GM18858 (cell line): ENCODE measurements at regions not wholly inside any gene's neighbourhood (a gene's known extent, or its start where the extent isn't known, plus 50 kb on each side); places are given as distances from the start of the nearest gene placed in this dataset.

Source experiments
- ATAC-seq: cut with Tn5 transposase; IDR thresholded peaks from one replicate; pipeline ENCODE4 v1.9.1; 2021; ENCODE audit not compliant: unreplicated experiment

DNA sequence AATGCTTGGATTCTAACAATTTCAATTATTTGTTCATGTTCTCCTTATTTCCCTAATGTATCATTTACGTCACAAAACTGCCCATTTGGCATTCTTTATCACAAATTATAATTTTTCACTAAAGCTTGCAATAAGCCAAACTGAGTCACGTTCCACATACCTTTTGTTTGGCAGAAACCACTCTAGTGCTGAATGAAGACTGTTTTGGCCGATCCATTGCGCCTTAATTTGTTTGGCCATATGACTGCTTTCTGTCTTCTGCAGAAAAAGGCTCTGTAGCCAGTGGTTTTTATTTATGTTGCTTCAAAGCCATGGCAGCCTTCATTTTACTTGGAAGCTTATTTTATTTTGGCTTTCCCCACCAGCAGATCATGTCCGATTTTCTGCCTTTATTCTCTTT, 184.4 kb upstream of the HAND2 start:
- ATAC-seq = no peak

DNA sequence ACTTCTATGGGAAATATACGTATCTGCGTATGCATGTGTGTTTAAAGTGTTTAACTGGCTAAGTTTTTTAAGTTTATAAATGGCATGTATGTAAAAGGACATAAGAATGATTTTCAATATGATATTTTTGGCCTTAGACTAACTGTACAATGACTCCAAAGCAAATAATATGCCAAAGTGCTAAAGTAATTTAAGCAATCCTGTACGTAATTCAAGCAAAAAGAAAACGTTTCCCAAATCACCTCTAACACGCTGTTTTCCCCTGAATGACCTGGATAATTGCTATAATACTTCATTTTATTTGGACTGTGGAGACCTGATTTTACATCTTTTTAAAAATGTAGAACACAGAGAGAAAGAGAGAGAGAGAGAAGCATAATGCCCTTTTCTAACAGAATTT, 183.0 kb upstream of the HAND2 start:
- no peak for ATAC-seq

DNA sequence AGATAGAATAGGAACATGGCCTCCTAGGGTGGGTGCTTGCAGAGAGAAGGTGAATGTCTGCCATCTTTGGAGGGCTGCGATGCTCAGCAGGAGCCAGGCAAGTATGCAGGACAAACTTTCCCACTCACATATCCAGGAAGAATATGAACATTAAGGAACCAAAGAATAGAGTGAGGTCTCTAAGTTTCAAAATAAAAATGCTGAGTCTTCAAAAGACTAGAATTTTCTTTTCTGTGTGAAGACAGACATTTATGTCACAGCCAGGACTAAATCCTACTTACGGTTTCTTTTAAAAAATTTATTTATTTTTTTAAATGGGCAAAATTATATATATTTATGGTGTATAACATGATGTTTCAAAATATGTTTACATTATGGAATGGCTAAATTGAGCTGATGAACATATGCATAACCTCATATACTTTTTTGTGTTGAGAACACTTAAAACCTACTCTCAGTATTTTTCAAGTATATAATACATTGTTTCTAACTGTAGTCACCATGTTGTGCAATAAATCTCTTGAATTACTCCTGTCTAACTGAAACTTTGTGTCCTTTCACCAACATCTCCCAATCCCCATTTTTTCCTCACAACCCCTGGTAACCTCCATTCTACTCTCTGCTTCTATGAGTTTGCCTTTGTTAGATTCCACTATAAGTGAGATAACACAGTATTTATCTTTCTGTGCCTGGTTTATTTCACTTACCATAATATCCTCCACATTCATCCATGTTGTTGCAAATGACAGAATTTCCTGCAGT, 177.8 kb upstream of the HAND2 start:
- no peak for ATAC-seq

DNA sequence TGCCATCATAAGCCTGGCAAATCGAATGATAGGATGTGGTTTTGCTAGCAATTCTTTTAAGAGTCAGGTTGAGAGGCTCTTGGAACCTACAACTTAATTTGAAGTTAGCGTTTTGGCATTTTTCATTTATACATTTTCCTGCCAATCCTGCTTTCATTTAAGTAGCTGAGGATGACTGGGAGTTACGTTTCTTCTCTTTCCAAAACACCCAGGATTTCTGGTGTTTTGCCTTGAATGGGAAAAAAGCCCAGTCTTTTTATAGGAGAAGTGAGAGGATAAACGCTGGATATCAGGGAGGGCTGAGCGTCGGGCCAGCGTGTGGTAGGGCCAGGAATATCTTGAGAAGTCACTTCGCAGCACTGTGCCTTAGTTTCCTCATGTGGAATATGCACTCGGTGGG, 174.2 kb upstream of the HAND2 start:
- ATAC-seq = no peak

DNA sequence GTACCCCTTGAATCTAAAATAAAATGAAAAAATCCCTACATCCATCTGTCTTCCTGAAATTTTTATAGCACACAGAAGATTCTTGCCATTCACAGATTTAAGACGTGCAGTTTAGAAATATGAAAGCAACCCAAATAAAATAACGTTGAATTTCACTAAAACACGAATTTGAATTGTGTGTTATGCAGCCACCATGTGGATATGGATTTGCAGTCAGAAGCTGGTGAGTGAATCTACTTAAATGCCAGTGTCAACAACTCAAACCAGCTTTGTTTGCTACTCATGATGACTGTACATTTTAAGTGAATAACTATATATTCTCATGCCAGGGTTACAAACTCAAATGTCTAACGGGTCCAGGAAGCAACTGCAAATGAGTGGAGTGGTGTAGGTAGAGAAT, 173.0 kb upstream of the HAND2 start:
- no peak for ATAC-seq

DNA sequence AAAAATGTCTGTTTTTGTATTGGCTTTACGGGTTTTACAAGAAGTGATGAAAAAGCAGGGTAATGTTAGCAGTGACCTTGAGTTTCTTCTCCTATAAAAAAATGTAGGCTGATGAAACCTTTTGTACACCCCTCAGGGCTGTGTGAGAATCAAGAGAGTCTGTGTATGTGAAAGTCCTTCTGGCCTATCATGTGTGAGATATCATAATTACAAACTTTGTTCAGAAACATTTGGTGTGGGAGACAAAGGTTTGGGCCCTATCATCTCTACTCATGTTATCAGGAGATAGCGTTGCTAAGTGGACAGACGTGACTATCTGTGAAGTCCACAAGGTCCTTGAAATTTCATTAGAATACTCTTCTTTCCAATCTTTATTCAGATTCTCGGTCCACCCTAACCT, 170.6 kb upstream of the HAND2 start:
- no peak for ATAC-seq

DNA sequence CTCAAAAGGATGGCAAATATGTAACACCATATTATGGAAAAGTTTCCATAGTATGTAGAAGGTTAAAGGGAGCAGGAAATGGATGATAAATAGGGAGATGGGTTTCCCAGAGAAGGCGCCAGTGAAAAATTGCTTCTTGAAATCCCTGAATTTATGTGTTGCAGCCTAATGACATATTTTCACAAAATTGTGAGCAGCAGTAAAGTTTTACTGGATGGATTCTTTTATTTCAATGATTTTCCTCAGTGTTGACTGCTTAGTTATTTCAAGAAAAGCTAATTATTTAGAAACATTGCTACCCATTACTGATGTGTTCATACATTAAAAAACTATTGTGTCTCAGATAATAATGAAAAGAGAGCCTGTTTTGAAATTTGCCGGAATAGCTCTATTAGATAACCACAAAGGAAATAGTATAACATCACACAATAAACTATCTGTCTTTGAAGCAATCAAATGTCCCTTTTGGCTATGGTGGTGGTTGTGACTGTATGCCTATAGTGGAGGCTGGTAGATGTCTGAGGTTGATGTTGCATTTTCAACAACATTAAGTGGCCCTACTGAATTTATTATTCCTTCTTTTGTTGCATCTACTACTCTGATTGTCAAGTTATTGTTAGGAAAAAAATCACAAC, 169.9 kb upstream of the HAND2 start:
- ATAC-seq = no peak

DNA sequence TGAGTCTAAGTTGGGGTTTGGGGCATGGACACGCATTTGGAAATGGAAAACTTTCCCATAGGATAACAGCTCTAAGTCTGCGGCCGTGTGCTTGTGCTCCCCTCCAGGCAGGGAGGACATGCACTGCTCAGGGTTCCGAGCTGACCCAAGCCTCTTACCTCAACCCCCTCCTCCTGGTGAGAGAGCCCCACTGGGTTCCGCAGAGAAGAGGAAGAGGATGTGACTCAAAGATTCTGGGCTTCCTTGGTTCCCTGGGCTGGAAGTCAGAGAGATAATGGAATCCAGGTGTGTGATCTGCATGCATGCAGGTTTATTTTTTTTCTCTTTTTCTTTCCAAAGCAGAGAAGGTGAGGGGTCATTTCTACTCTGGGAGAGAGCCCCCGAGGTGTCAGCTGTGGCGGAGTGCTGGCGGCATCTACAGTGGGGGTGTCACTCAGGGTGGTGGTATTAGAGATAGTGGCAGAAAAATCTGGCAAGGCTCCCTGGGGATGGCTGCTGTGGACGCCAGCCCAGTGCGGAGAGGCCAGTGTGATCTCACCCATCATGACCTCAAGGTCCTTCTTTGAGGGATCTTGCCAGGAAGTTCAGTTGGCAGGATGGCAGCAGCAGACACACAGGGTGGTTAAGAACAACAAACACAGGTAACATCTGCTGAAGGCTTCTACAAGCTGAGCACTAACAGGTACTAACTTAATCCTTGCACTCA, 168.7 kb upstream of the HAND2 start:
- no peak for ATAC-seq

DNA sequence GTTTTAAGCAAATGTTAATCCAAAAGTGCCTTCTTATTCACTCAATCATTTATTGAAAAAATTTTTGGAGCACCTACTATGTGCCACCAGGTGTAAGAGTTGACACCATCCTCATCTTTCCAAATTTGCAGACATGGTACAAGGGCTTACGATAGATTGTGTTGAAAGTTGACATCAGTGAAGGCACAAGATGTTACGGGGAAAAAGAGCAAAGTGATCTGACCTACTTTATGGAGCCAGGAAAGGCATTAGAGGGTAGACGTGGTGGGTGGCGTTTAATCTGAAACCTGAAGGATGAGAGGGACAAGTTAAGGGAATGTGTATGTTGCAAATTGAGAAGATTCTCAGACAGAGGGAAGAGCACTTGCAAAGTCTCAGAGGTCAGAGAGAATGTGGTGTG, 167.8 kb upstream of the HAND2 start:
- no peak for ATAC-seq

DNA sequence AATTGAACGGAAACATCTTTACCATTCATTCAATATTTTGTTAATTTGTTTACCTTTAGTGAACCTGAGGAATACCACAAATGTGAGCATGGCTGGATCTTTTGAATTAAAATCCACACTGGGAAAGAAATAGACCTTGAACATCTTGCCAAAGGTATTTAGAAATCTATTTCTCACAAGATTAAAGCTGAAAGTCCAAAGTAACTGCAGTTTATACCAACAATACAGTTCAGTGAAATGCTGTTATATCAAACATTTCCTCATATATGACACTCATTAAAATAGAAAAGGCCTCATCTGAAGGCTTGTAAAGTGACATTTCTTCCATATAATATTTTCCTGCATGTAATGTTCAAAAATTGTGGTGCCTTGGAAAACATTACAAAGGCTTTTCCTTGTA, 166.5 kb upstream of the HAND2 start:
- no peak for ATAC-seq

DNA sequence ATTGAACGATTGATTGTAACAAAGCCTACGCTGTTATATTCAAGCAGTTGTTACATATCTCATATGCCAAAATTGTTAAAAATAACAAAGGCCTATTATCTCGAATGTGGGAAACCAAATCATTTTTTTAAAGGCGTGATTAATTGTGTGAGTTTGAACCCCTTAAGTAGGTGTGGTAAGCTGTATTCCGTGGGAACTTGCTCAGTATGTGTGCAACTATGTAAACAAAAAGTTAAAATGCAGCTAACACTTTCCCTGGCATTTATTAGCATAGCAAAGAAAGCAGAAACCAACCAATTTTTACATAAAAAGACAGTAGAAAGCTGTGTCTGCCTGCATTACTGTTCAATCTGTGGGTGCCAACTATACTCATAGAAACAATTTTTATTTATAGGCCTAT, 166.0 kb upstream of the HAND2 start:
- ATAC-seq = no peak

DNA sequence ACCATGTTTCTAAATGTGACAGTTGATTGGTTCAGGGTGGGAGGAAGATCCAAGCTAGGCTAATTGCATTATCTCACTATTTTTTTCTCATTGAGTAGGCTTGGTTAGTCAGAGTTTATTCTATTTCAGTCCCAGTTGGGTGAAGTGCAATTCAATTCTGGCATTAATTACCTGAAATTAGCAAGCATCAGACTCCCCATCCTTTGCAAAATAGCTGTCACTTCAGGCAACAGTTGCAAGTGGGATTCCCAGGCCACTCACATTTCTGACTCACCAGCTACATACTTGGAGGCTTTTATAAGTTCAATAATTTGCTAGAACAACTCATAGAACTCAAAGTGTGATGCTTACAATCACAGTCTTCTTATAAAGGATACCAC, 155.8 kb upstream of the HAND2 start:
- no peak for ATAC-seq

DNA sequence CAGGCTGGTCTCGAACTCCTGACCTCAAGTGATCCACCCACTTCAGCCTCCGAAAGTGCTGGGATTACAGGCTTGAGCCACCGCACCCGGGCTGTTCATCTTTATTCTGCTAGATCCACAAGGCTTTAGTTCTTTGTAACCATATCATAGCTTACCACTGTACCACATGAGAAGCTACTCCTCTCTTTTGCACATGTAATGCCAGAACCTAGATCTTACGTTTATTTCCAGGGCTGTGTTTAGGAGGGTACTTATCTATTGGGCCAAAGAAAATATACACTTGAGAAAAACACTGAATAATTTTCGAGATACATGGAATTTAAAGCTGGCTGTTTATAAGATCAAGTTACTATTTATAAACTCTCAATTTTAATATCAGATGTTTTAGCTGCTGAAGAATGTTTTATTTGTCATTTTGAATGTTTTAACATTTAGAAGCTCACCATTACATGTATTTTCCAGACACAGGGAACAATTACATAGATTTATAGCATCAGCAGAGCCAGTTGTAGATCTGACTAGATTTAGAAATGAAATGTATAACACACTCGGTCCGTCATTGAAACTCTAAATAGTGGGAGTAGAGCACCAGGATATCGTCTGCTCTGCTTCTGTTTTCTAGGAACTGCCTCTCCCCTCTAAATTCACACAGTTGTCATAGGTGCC, 155.3 kb upstream of the HAND2 start:
- ATAC-seq = no peak

DNA sequence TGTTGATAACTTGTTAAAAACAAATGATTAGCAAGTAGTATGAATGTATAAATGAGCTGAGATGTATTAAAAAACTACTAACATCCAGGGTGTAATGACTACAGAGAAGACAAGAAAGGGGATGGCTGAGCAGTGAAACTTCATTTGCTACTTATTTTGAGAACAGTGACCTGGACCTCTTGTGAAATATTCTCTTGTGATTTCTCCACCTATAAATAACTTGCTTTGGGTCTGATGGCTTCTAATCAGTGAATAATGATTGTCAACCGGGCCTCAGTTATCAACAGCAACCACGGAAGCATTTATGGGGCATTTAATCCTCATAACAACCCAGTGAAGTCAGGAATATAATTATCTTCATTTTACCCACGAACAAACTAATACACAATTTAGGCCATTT, 154.2 kb upstream of the HAND2 start:
- no peak for ATAC-seq

DNA sequence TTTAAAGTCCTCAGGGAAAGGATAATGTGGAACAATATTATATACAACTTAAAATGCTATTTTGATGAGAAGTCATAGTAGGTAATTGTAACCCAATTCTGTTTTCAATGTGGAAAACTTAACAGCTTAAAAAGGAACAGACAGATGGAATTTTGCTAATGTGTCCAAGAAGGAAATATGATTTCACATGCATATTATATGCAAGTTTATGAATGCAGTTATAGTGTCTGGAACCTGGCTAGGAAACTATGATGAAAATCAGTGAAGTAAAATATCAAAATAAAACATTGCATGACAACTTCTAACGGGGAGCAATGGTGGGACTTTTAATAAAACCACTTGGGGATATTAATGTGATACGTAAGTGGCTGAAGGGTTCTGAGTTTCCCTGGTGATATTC, 152.6 kb upstream of the HAND2 start:
- ATAC-seq = no peak

DNA sequence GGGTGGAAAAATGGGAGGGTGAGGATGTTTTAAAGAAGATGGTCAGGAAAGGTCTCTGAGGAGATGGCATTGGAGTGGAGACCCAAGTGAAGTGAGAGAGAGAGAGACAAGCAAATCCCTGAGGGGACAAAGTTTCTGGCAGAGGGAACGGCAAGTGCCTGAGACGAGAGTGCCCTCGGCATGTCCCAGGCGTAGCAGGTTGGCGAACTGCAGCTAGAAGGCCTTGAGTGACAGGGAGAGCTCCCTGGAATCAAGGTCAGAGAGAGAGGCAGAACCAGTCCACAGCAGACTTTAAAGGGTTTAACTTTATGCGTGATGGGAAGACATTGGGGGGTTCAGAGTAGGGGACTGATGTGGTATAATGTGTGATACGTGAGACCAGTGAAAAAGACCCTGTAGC, 150.2 kb upstream of the HAND2 start:
- no peak for ATAC-seq

DNA sequence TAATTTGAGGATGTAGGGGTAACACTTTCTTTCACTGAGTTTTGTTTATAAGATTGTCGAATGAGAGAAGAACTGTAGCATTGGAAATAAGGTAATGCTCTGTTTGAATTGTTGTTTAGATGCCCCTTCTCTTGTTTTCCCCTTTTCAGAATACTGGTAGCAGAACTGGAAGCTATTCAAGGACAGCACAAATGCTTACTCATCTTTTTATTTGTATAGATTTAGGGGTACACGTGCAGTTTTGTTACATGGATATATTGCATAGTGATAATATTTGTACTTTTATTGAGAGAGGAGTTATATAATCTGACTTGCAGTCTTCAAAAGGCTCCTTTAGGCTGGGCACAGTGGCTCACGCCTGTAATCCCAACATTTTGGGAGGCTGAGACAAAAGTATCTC, 145.4 kb upstream of the HAND2 start:
- no peak for ATAC-seq

DNA sequence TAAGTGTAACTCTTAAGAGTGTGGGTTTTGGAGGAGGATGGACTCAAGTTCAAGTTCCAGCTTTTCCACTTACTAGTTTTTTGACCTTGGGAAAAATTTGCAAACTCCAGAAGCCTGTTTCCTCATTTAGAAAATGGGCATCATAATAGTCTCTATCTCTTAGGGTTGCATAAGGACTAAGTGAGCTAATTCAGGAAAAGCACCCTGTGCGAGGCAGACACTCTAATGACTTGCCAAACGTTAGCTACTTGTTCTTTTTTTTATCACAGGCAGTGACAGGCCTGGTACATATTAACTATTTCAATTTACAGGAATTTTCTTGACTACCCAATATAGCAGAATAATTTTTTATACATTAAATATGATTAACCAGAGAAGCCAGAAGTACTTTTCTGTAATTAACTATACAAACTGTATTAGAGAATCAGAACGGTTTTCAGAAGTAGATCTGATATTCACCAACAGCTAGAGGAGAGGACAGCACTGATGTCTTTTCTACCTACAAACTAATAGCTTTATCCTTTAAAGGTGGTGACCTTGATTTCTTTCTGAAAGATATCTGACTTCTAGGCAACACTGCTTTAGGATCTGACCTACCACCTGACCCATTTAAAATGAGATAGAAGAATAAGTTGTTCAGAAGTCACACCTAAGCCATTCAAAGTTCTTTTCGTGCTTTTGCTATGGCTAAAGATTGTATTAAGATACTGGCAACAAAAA, 139.6 kb upstream of the HAND2 start:
- no peak for ATAC-seq

DNA sequence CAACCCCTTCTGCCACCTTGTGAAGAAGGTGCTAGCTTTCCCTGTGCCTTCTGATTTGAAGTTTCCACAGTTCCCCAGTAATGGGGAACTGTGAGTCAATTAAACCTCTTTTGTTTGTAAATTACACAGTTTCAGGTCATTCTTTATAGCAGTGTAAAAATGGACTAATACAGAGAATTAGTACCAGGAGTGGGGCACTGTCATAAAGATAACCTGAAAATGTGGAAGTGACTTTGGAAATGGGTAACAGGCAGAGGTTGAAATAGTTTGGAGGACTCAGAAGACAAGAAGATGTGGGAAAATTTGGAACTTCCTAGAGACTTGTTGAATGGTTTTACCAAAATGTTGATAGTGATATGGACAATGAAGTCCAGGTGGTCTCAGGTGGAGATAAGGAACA, 131.0 kb upstream of the HAND2 start:
- no peak for ATAC-seq

DNA sequence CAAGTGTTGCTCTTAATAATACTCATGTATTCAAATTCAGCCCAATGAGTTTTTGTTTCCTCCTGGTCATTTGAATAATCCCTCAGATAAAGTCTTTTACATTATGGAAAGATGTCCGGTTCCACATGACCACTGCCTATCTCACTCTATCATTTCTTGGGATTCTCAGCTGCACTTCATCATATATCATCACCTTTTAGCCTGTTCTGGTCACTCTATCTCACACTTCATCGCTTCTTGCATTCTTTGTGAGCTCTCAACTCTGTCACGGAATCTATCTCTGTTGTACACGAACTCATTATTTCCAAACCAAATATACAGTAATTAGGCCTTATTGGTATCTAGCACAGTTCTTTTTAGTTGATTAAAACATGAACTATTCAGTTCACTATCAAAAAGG, 126.9 kb upstream of the HAND2 start:
- no peak for ATAC-seq

DNA sequence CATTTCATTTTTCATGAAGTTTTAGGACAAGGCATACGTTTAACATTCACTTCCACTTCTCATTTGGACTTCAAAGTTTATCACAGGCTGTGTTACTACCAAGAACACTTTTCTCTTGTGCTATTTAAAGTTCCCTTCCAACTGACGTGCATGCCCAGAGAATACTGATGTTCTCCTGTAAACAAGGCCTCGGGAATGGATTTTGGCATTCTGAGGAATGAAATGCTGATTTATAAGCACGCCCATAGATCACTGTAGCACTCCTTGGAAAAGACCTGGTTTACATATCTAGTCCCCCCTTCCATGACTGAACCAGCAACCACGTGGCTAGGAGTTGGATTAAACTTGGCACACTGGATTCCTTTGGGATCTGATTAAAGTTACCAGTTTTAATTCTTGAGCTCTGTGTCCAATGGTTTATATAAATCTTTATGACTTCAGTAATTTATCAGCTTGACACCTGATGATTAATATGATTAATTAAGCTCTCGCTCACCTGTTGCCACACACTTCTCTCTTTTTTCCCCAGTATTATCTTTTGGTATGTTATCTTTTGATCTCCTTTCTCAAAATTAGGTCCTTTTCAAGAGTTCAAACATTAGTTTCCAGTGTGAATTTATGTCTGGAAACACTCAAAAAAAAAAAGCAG, 122.4 kb upstream of the HAND2 start:
- ATAC-seq = no peak
